H1 (cell line): ENCODE measurements at regions not wholly inside any gene's neighbourhood (a gene's known extent, or its start where the extent isn't known, plus 50 kb on each side); places are given as distances from the start of the nearest gene placed in this dataset.

Source experiments
- CTCF ChIA-PET: fragments of 300-600 bp; sonication (Branson Sonifier 250); formaldehyde crosslinking; loops from one replicate; lab custom pipeline; 2021; ENCODE audit not compliant: partially characterized antibody; lab: Charles Lee
- POLR2A ChIA-PET: fragments of 300-600 bp; sonication (Branson Sonifier 250); formaldehyde crosslinking; loops from one replicate; lab custom pipeline; 2021; ENCODE audit warnings: inconsistent platforms; ENCODE audit not compliant: partially characterized antibody; lab: Charles Lee
- DNase-seq, 2 experiments: peaks; one replicate each; pipeline versions ENCODE4 v3.0.0 to v3.0.0-alpha.2; 2010 to 2022; ENCODE audit warnings: low spot score in 2 of 2, low read depth in 1 of 2, mixed read lengths in 1 of 2
- FAIRE-seq: peaks from 2 replicates; lab custom pipeline; 2011; peaks lifted over from hg19 to GRCh38; lab: Jason Lieb, UNC
- H2AFZ ChIP-seq: 2 replicates; pipeline ENCODE4 v1.8.1; 2012; ENCODE audit warnings: low read length, inconsistent platforms
- H2AK5ac ChIP-seq: 2 replicates; pipeline ENCODE4 v1.6.1; 2013; ENCODE audit warnings: low read depth, low read length
- H2BK120ac ChIP-seq: replicated peaks from 2 replicates; pipeline ENCODE3; 2013; ENCODE audit warnings: low read depth, low read length, inconsistent platforms
- H2BK12ac ChIP-seq: 2 replicates; pipeline ENCODE4 v1.6.1; 2013; ENCODE audit warnings: low read depth, low read length
- H2BK15ac ChIP-seq: 2 replicates; pipeline ENCODE4 v1.6.1; 2013; ENCODE audit warnings: low read length
- H2BK20ac ChIP-seq: 2 replicates; pipeline ENCODE4 v1.6.1; 2013; ENCODE audit warnings: low read length
- H2BK5ac ChIP-seq: 2 replicates; pipeline ENCODE4 v1.6.1; 2013; ENCODE audit warnings: low read depth, low read length
- H3K14ac ChIP-seq: 2 replicates; pipeline ENCODE4 v1.6.1; 2013; ENCODE audit warnings: inconsistent platforms; ENCODE audit not compliant: insufficient read length
- H3K18ac ChIP-seq: 2 replicates; pipeline ENCODE4 v1.6.1; 2013; ENCODE audit warnings: low read length; ENCODE audit errors: extremely low read depth
- H3K23ac ChIP-seq: 2 replicates; pipeline ENCODE4 v1.6.1; 2013; ENCODE audit warnings: inconsistent platforms; ENCODE audit not compliant: insufficient read length
- H3K23me2 ChIP-seq: 2 replicates; pipeline ENCODE4 v1.6.1; 2013; ENCODE audit warnings: low read depth, low read length
- H3K27ac ChIP-seq: 2 replicates; pipeline ENCODE4 v1.6.1; 2011; ENCODE audit warnings: low read depth, low read length, inconsistent platforms
- H3K27me3 ChIP-seq, 4 experiments: replicated peaks in 1 of 4; 1 replicate in 1 of 4; 2 replicates in 3 of 4; pipeline versions ENCODE4 v1.6.1 to v1.8.1; 2011 to 2013; ENCODE audit warnings: low read length in 3 of 4, mild to moderate bottlenecking in 3 of 4, inconsistent platforms in 2 of 4, mixed read lengths in 2 of 4, moderate library complexity in 1 of 4; ENCODE audit not compliant: control insufficient read depth in 3 of 4, insufficient read depth in 3 of 4; ENCODE audit errors: extremely low read depth in 1 of 4
- H3K36me3 ChIP-seq, 4 experiments: 2 replicates each; pipeline versions ENCODE4 v1.6.1 to v1.8.1; 2011 to 2013; ENCODE audit warnings: mild to moderate bottlenecking in 4 of 4, low read length in 3 of 4, moderate library complexity in 2 of 4, control low read depth in 1 of 4, inconsistent platforms in 1 of 4; ENCODE audit not compliant: insufficient read depth in 4 of 4, control insufficient read depth in 2 of 4
- H3K4ac ChIP-seq: replicated peaks from 2 replicates; pipeline ENCODE3; 2013; ENCODE audit warnings: low read length, low read depth, mixed read lengths, inconsistent platforms; ENCODE audit not compliant: insufficient read length
- H3K4me1 ChIP-seq, 4 experiments: replicated peaks in 1 of 4; 1 replicate in 1 of 4; 2 replicates in 3 of 4; pipeline versions ENCODE4 v1.6.1 to v1.8.1; 2011 to 2013; ENCODE audit warnings: low read length in 3 of 4, inconsistent platforms in 2 of 4, mixed read lengths in 1 of 4; ENCODE audit not compliant: insufficient read depth in 4 of 4, control insufficient read depth in 3 of 4
- H3K4me2 ChIP-seq, 2 experiments: 2 replicates each; pipeline versions ENCODE4 v1.6.1 to v1.8.1; 2011 to 2013; ENCODE audit warnings: low read depth in 2 of 2, low read length in 2 of 2, control low read depth in 1 of 2, inconsistent platforms in 1 of 2, mild to moderate bottlenecking in 1 of 2; ENCODE audit not compliant: insufficient read depth in 1 of 2
- H3K4me3 ChIP-seq, 4 experiments: fragments of 200-600, 300-600 bp in 1 of 4; sonication (generic), shearing (Covaris generic), sonication (Bioruptor Twin) in 1 of 4; 2 replicates each; pipeline versions ENCODE4 v1.5.1 to v1.8.1; 2011 to 2016; ENCODE audit warnings: low read length in 4 of 4, low read depth in 3 of 4, control low read depth in 2 of 4, inconsistent platforms in 2 of 4, mild to moderate bottlenecking in 2 of 4, mixed read lengths in 1 of 4, moderate library complexity in 1 of 4; ENCODE audit not compliant: insufficient read depth in 2 of 4; ENCODE audit errors: extremely low read depth in 1 of 4
- H3K56ac ChIP-seq: replicated peaks from 2 replicates; pipeline ENCODE3; 2013; ENCODE audit warnings: low read depth, mild to moderate bottlenecking, mixed read lengths, low read length, inconsistent platforms; ENCODE audit not compliant: insufficient read length
- H3K79me1 ChIP-seq: 2 replicates; pipeline ENCODE4 v1.6.1; 2013; ENCODE audit warnings: low read depth, low read length, control low read depth
- H3K79me2 ChIP-seq, 2 experiments: 2 replicates each; pipeline versions ENCODE4 v1.6.1 to v1.8.1; 2012 to 2013; ENCODE audit warnings: low read length in 2 of 2, mild to moderate bottlenecking in 2 of 2, inconsistent platforms in 1 of 2; ENCODE audit not compliant: insufficient read depth in 2 of 2, control insufficient read depth in 1 of 2
- H3K9ac ChIP-seq, 4 experiments: replicated peaks in 1 of 4; 1 replicate in 1 of 4; 2 replicates in 3 of 4; pipeline versions ENCODE4 v1.6.1 to v1.8.1; 2011 to 2013; ENCODE audit warnings: low read depth in 3 of 4, low read length in 3 of 4, control low read depth in 2 of 4, mild to moderate bottlenecking in 2 of 4, moderate library complexity in 2 of 4, inconsistent platforms in 1 of 4; ENCODE audit errors: extremely low read depth in 1 of 4
- H3K9me3 ChIP-seq, 2 experiments: 2 replicates each; pipeline versions ENCODE4 v1.6.1 to v1.8.1; 2012 to 2013; ENCODE audit warnings: mild to moderate bottlenecking in 2 of 2, moderate library complexity in 2 of 2, control low read depth in 1 of 2, inconsistent platforms in 1 of 2, low read depth in 1 of 2, low read length in 1 of 2, mixed read lengths in 1 of 2; ENCODE audit not compliant: insufficient read depth in 2 of 2
- H4K20me1 ChIP-seq, 2 experiments: replicated peaks in 1 of 2; 2 replicates each; pipeline versions ENCODE3 to v1.8.1; 2011 to 2013; ENCODE audit warnings: inconsistent platforms in 2 of 2, low read length in 2 of 2, mild to moderate bottlenecking in 1 of 2; ENCODE audit not compliant: insufficient read depth in 2 of 2, control insufficient read depth in 1 of 2
- H4K5ac ChIP-seq: 2 replicates; pipeline ENCODE4 v1.6.1; 2013; ENCODE audit warnings: low read length, low read depth, mixed read lengths, inconsistent platforms; ENCODE audit not compliant: insufficient read length
- H4K8ac ChIP-seq: 2 replicates; pipeline ENCODE4 v1.8.0; 2013; ENCODE audit warnings: mild to moderate bottlenecking, moderate library complexity, low read length, inconsistent platforms; ENCODE audit not compliant: insufficient read depth; ENCODE audit errors: extremely low read depth
- H4K91ac ChIP-seq: replicated peaks from 2 replicates; pipeline ENCODE3; 2013; ENCODE audit warnings: low read length, mixed read lengths, inconsistent platforms; ENCODE audit not compliant: insufficient read length
- CHD1 ChIP-seq: IDR thresholded peaks from 2 replicates; pipeline ENCODE4 v1.6.1; 2012; ENCODE audit warnings: low read depth, low read length, improper control_type of control experiment
- CREB1 ChIP-seq: IDR thresholded peaks from 2 replicates; pipeline ENCODE4 v1.6.1; 2012; ENCODE audit warnings: inconsistent platforms
- GABPA ChIP-seq: IDR thresholded peaks from 2 replicates; pipeline ENCODE4 v1.6.1; 2011; ENCODE audit warnings: mild to moderate bottlenecking, low read length, moderate library complexity, borderline replicate concordance; ENCODE audit not compliant: insufficient read depth
- GTF2F1 ChIP-seq: IDR thresholded peaks from 2 replicates; pipeline ENCODE4 v1.6.1; 2012; ENCODE audit warnings: low read depth, low read length, improper control_type of control experiment, borderline replicate concordance
- KDM4A ChIP-seq: IDR thresholded peaks from one replicate; pipeline ENCODE4 v1.7.1; 2012; ENCODE audit warnings: low read depth, mild to moderate bottlenecking, moderate library complexity, low read length, inconsistent platforms; ENCODE audit not compliant: severe bottlenecking
- POU5F1 ChIP-seq: IDR thresholded peaks from 2 replicates; pipeline ENCODE4 v1.6.1; 2011; ENCODE audit warnings: low read depth, mild to moderate bottlenecking, low read length, moderate library complexity
- RFX5 ChIP-seq: IDR thresholded peaks from 2 replicates; pipeline ENCODE4 v1.6.1; 2011; ENCODE audit warnings: low read depth, low read length, improper control_type of control experiment, borderline replicate concordance
- SIRT6 ChIP-seq: IDR thresholded peaks from one replicate; pipeline ENCODE4 v1.7.1; 2012; ENCODE audit warnings: low read length, inconsistent platforms
- TAF7 ChIP-seq: optimal IDR thresholded peaks from 2 replicates; pipeline ENCODE3; 2011; ENCODE audit warnings: low read depth, mild to moderate bottlenecking, inconsistent platforms, low read length, moderate library complexity, borderline replicate concordance
- TEAD4 ChIP-seq: IDR thresholded peaks from 2 replicates; pipeline ENCODE4 v1.6.1; 2012; ENCODE audit warnings: low read depth, low read length, inconsistent platforms, mixed read lengths
- WGBS, 2 experiments: shearing (Covaris generic) in 1 of 2; methylation state at CpG; one replicate each; pipeline versions ENCODE4 v1.1.6 to v1.1.7; 2013 to 2015; ENCODE audit warnings: low lambda C conversion rate in 2 of 2, mixed read lengths in 2 of 2, inconsistent platforms in 1 of 2, low coverage in 1 of 2, missing lambda C conversion rate in 1 of 2; ENCODE audit not compliant: insufficient replicate concordance in 2 of 2, insufficient coverage in 1 of 2, insufficient read length in 1 of 2; ENCODE audit errors: extremely low coverage in 1 of 2, missing lambda C conversion rate in 1 of 2; 5-methylcytosine and 5-hydroxymethylcytosine counted together

GRCh38 chr6:167437888-167438484 is 113.1 kb downstream of the TTLL2 start:
- no peaks in the 10 kb centered on the region for H3K27me3 ChIP-seq
- DNase-seq (no peak), FAIRE-seq (no peak)
- H2AK5ac ChIP-seq: no peak overlapping the region
- H3K4me3 ChIP-seq: no peak overlapping the region
- CTCF ChIA-PET: no interaction called here
- peaks cover 0 to 12% (median 0%) of the 10 kb centered on the region in 4 experiments; a peak in 1 of 8 replicates for H3K36me3 ChIP-seq
- no peak overlapping the region; the same call in 1 of the 2 replicates for H2BK20ac ChIP-seq
- H2AFZ ChIP-seq: no peak overlapping the region
- no peak overlapping the region for H3K23ac ChIP-seq
- POLR2A ChIA-PET: interaction anchor here (1.1 kb wide), 1 partner anchor 14 kb away, joined by 3 read pairs; no protein-coding TSS in a partner anchor
- 94% methylated on average over 8 of the region's 9 CpGs; no CpG with 5 or more reads in 1 of the 2 experiments for WGBS, 2 experiments
- no peak overlapping the region for H3K56ac ChIP-seq
- TF ChIP-seq TAF7: no peak
- TF ChIP-seq CREB1: no peak
- no peak for TF ChIP-seq KDM4A
- no peak for TF ChIP-seq GABPA
- TF ChIP-seq GTF2F1: no peak
- TF ChIP-seq TEAD4: no peak
- no peak for TF ChIP-seq CHD1
- TF ChIP-seq SIRT6: no peak
- no peak for TF ChIP-seq RFX5
- TF ChIP-seq POU5F1: no peak
- TF ChIP-seq, all 59 proteins: peak for 0
- H3K27ac ChIP-seq: no peak overlapping the region
- H3K4me1 ChIP-seq: peaks cover 4 to 18% (median 9%) of the 10 kb centered on the region in 4 experiments; a peak in 5 of 7 replicates
- H2BK15ac ChIP-seq: peak overlapping the region; percentile 20; the same call in 1 of the 2 replicates
- no peak overlapping the region for H3K4me2 ChIP-seq
- H4K8ac ChIP-seq: no peak overlapping the region
- H3K23me2 ChIP-seq: peaks cover 11% of the 10 kb centered on the region; the same call in 1 of the 2 replicates
- peak overlapping the region; percentile 42 for H4K5ac ChIP-seq
- no peak overlapping the region; the same call in 1 of the 2 replicates for H2BK5ac ChIP-seq
- H4K20me1 ChIP-seq: peaks cover 0 to 2% of the 10 kb centered on the region in 2 experiments
- H4K91ac ChIP-seq: peak overlapping the region; percentile 68
- no peaks in the 10 kb centered on the region; a peak in 1 of 4 replicates for H3K9me3 ChIP-seq
- H3K18ac ChIP-seq: peak overlapping the region; percentile 73; the same call in 1 of the 2 replicates
- no peak overlapping the region for H2BK120ac ChIP-seq
- no peak overlapping the region for H3K4ac ChIP-seq
- peaks cover 0 to 16% of the 10 kb centered on the region in 2 experiments; a peak in 2 of 4 replicates for H3K79me2 ChIP-seq
- no peak overlapping the region for H3K14ac ChIP-seq
- H3K79me1 ChIP-seq: peaks cover 7% of the 10 kb centered on the region; the same call in 1 of the 2 replicates
- no peak overlapping the region for H3K9ac ChIP-seq
- no peak overlapping the region; the same call in 1 of the 2 replicates for H2BK12ac ChIP-seq
